Islet precursor cell (in vitro differentiated cells): ENCODE measurements at regions not wholly inside any gene's neighbourhood (a gene's known extent, or its start where the extent isn't known, plus 50 kb on each side); places are given as distances from the start of the nearest gene placed in this dataset.

Source experiments
- DNase-seq: peaks from one replicate; pipeline ENCODE4 v3.0.0-alpha.2; 2018

- DNase-seq, result no peak
Observed at GRCh38 chr18:65990944-65991708, 240.3 kb downstream of the CDH7 start.

- no peak for DNase-seq
Observed at GRCh38 chr18:65990174-65990690, 239.4 kb downstream of the CDH7 start.

DNA sequence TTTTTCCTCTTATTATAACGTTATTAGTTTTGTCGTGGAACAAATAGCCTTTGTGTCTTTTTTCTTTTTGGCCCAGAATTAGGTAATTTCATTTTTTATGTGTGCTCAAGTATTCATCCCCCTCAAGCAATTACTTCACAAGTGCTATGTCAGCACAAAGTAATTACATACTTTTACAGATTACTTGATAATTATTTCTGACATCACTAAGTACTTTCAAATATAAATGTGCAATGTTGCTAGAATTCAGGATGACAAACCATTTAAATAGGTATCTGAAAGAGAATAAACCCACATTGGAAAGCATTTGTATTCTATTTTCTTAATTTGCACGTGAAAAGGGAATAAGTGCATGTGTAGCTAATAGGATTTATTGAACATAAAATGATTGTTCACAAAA, 238.2 kb downstream of the CDH7 start:
- DNase-seq, result no peak

GRCh38 chr18:65988386-65988785, 237.6 kb downstream of the CDH7 start:
- no peak for DNase-seq

- DNase-seq, result no peak
Observed at GRCh38 chr18:65983750-65984149, 232.9 kb downstream of the CDH7 start.

GRCh38 chr18:65975536-65975935, 224.7 kb downstream of the CDH7 start:
- DNase-seq, result no peak

- no peak for DNase-seq
Observed at GRCh38 chr18:65974758-65975157, 223.9 kb downstream of the CDH7 start.

- no peak for DNase-seq
Observed at GRCh38 chr18:65968239-65969004, 217.6 kb downstream of the CDH7 start.

- no peak for DNase-seq
Observed at GRCh38 chr18:65955747-65956146, 204.9 kb downstream of the CDH7 start.

GRCh38 chr18:65954372-65954771, 203.6 kb downstream of the CDH7 start:
- no peak for DNase-seq

- no peak for DNase-seq
Observed at GRCh38 chr18:65946777-65947176, 196.0 kb downstream of the CDH7 start.

DNA sequence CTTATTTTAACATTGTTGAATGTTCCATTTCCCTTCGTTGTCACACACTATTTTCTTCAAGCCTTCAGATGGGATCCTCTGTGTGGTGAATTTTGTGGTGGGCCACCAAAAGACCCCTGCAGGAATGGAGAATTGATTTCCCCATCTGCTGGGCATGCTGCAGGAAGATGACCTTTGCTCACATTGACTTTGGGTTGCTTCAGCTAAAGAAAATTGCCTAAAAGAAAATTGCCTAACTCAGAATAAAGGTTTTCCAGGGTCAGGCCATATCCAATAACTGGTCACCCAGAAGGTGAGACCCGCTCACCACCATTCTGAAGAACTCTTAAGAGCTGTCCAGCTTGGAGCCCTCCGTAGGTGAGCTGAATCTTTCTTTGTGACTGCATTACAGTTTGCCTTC, 192.5 kb downstream of the CDH7 start:
- DNase-seq, result no peak

DNA sequence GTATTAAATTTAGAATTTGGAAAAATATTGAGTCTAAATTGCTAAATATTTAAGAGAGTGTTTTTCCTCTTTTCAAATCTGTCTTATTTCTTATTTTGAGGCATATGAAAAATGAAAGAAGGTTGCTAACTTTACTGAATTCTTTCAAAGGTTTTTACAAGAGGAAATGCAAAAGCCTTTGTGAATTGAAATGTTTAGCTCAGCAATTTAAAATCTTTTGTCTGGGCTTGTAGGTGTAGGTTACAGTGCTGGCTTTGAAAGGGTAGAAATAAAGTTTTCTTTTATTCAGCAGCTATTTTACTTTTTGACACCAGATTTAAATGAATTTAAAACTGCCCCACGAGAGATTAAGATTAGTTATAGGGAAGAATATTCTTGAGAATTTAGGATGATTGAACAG, 192.0 kb downstream of the CDH7 start:
- DNase-seq, result no peak

DNA sequence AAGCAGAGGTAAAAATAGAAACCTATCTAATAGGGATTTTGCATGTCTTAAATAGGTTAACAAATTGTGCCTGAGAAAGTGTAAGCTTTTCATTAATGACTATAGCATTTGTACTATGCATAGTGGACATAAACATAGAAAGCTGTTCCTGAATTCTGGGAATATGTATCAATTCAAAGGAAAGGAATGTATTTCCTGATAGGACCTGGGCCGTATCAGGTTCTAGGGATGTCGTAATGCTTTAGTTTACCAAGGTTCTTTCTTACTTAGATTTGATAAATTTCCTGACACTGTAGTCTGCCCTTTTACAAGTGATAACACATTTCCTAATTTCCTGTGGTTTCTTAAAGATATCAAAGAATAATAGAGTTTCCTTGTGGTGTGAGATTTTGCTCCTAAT, 191.3 kb downstream of the CDH7 start:
- DNase-seq, result no peak

DNA sequence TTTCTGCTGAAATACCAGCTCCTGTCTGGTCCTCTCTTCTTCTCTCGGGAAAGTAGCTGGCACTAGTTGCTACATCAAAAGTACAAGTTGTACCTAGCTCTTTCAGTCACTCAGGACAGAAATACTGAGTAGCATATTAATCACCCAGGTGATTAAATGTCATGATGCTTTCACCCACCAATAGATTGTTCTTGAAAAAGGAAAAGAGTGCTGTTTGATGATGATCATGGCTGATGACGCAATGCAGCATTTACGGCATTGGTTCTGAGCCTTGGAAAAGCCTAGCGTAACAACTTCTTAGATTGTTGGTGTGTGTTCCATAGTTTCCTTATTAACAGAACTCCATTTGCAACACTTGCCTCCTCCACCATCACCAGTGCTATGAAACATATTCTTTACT, 190.7 kb downstream of the CDH7 start:
- no peak for DNase-seq
